Keratinocyte (primary cell): ENCODE measurements at regions not wholly inside any gene's neighbourhood (a gene's known extent, or its start where the extent isn't known, plus 50 kb on each side); places are given as distances from the start of the nearest gene placed in this dataset.

Experiments used
- EZH2 ChIP-seq: IDR thresholded peaks from one replicate; pipeline ENCODE4 v1.6.1; 2012; ENCODE audit warnings: inconsistent platforms, mild to moderate bottlenecking, low read length, moderate library complexity
- TF ChIP-seq, protein P1 (sequence below), 3 experiments: IDR thresholded peaks in 1 of 3; conservative IDR thresholded peaks in 1 of 3; optimal IDR thresholded peaks in 1 of 3; 2 replicates in 2 of 3; 3 replicates in 1 of 3; pipeline versions ENCODE3 to v1.5.1; 2011; ENCODE audit warnings: low read length in 3 of 3, mild to moderate bottlenecking in 3 of 3, moderate library complexity in 2 of 3, control low read depth in 1 of 3, inconsistent platforms in 1 of 3; ENCODE audit not compliant: insufficient read depth in 2 of 3; ENCODE audit errors: extremely low read depth in 1 of 3

GRCh38 chr2:39994151-39994550 is 215.1 kb upstream of the THUMPD2 start:
- TF ChIP-seq, protein P1, sequence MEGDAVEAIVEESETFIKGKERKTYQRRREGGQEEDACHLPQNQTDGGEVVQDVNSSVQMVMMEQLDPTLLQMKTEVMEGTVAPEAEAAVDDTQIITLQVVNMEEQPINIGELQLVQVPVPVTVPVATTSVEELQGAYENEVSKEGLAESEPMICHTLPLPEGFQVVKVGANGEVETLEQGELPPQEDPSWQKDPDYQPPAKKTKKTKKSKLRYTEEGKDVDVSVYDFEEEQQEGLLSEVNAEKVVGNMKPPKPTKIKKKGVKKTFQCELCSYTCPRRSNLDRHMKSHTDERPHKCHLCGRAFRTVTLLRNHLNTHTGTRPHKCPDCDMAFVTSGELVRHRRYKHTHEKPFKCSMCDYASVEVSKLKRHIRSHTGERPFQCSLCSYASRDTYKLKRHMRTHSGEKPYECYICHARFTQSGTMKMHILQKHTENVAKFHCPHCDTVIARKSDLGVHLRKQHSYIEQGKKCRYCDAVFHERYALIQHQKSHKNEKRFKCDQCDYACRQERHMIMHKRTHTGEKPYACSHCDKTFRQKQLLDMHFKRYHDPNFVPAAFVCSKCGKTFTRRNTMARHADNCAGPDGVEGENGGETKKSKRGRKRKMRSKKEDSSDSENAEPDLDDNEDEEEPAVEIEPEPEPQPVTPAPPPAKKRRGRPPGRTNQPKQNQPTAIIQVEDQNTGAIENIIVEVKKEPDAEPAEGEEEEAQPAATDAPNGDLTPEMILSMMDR (optimal IDR thresholded peaks at IDR 0.05 in 1 of 3, IDR thresholded peaks at IDR 0.05 in 1 of 3, conservative IDR thresholded peaks at IDR 0.05 in 1 of 3; ENCODE audit: extremely low read depth in 1 of 3, insufficient read depth in 2 of 3, low read length in 3 of 3): no peak
- no peak for TF ChIP-seq EZH2
